GM18861 (cell line): ENCODE measurements at regions not wholly inside any gene's neighbourhood (a gene's known extent, or its start where the extent isn't known, plus 50 kb on each side); places are given as distances from the start of the nearest gene placed in this dataset.

Source experiments
- ATAC-seq: cut with Tn5 transposase; IDR thresholded peaks from one replicate; pipeline ENCODE4 v1.9.1; 2021; ENCODE audit not compliant: unreplicated experiment

- no peak for ATAC-seq
These were observed 54.2 kb upstream of the IRX4 start for GRCh38 chr5:1936901-1937300.

DNA sequence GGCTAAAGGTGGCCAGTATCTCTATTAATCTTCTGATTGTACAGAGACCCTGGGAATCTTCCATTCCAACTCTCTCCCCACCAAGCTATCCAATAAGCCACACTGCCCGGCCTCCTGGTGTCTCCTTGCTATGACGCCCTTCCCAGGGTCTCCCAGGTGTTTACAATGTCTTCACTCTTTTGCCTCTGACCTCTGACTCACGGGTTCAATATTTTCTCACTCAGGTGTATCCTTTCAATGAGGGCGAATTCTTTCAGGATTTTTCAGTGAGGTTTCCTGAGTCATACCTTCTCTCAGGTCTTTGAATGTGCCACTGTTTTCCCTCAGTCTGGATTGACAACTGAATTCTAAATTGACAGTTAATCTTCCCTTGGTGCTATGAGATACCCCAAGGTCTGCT is 53.7 kb upstream of the IRX4 start:
- no peak for ATAC-seq

DNA sequence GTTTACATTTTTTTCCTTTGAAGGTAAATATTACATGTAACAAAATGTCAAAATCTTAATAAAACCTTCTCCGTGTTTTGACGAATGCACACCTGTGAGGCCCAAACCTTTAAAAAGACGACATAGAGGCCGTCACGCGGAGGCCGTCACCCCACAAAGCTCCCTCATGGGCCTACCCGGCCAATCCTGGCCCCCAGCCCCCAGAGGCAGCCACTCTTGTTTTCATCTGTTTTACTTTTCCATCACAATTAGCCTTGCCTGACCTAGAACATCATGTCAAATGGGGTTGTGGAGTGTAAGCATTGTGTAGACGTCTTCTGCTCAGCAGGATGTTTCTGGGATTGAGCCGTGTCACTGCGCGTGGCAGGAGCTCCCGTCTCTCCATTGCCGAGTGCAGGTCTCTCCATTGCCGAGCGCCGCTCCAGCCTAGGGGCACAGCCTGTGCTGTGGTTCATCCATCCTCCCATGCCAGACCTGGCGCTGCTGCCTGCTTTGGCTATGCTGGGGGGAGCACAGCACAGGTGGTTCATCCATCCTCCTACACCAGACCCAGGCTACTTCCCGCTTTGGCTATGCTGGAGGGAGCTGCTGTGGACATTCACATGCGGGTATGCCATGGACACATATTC is 52.2 kb upstream of the IRX4 start:
- no peak for ATAC-seq

DNA sequence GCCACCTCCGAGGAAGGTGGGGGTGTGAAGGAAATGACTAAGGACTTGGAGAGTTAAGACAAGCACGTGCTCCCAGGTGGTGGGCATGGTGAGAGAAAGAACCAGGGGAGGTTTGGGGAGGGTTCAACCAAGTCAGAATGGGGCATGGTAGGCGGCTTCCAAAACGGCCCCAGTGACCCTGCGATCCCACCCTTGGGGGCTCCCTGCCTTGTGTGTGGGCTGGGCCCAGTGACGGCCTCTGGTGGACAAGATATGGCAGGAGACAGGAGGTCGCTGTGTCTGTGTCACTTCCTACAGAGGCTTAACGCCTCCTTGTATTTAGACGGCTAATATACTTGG is 51.3 kb upstream of the IRX4 start:
- ATAC-seq = no peak

DNA sequence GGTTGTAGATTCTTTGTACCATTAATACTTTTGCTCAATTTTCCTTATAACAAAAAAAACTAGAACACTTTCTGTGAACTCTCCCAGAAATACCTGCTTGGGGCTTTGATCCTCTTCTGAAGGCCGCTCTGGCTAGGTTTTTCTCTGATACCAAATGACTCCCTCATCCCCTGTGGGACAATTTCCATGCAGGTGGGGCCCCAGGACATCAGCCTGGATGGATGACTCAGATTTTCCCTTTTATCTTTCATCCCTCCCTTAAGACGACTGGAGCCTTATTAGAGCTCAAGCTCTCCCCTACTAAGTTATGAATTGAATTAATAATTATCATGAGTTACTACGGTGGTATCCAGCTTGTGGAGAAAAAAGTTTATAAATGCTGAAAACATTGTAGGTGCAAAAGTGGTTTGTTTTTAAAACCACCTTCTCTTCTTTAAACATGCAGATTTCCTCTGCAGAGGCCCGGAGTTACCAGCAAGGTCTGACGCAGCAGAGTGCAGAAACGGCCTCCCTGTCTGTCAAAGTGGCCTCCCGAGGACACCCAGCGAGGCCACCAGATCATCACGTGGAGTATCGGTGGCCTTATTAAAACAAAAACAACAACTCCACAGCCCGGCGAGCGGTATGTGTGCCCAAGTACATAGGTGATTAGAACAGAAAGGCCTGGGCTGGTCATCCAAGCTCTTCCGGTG is 50.8 kb upstream of the IRX4 start:
- ATAC-seq = no peak
